ENCODE measurements at regions not wholly inside any gene's neighbourhood (a gene's known extent, or its start where the extent isn't known, plus 50 kb on each side); places are given as distances from the start of the nearest gene placed in this dataset.

GRCh38 chr11:29306527-29306926 is 710.3 kb downstream of the KCNA4 start:
- H3K4me3 ChIP-seq (replicated peaks in 1 of 2; ENCODE audit: low read depth in 1 of 2, low read length in 2 of 2) = no peak overlapping the region
- no TSS peak for BruUV-seq (replicated peaks)

More at GRCh38 chr11:29306527-29306926, 710.3 kb downstream of the KCNA4 start:
- ChIA-PET POLR2A (no interaction called here), CTCF (no interaction called here), RAD21 (ENCODE audit: low non-redundant PET in 1 of 2, low total read pairs in 2 of 2, uncharacterized antibody in 2 of 2, unreplicated experiment in 2 of 2) (no interaction called here)
- ATAC-seq (no peak; the same call in 1 of the 2 replicates), DNase-seq (ENCODE audit: low read depth, low spot score) (no peak)
- H3K4me1 ChIP-seq (ENCODE audit: control insufficient read depth in 1 of 2, insufficient read depth in 2 of 2, low read length in 2 of 2) = no peaks in the 10 kb centered on the region
- H2AFZ ChIP-seq (ENCODE audit: low read depth, low read length, poor library complexity, severe bottlenecking) = no peak overlapping the region
- no peaks in the 10 kb centered on the region for H3K27me3 ChIP-seq (ENCODE audit: insufficient read depth, low read length)
- no peak overlapping the region for H3K4me2 ChIP-seq (ENCODE audit: low read length)
- H4K20me1 ChIP-seq (ENCODE audit: insufficient read depth) = no peaks in the 10 kb centered on the region
- no peaks in the 10 kb centered on the region for H3K79me2 ChIP-seq (ENCODE audit: insufficient read depth, low read length)
- no peaks in the 10 kb centered on the region for H3K9me3 ChIP-seq (ENCODE audit: control insufficient read depth in 1 of 2, insufficient read depth in 1 of 2, low read depth in 1 of 2, low read length in 2 of 2)
- no peak overlapping the region for H3K27ac ChIP-seq (ENCODE audit: low read depth, low read length)
- H3K9ac ChIP-seq (ENCODE audit: low read length) = no peak overlapping the region
- no peak for TF ChIP-seq EGR1 (IDR thresholded peaks at IDR 0.05; ENCODE audit: low read depth)
- no peak for TF ChIP-seq CTCF (IDR thresholded peaks at IDR 0.05 in 2 of 3, conservative IDR thresholded peaks at IDR 0.05 in 1 of 3; ENCODE audit: borderline replicate concordance in 1 of 3, insufficient read depth in 1 of 3, low read depth in 2 of 3, low read length in 2 of 3)
- no peak for TF ChIP-seq CBX3 (IDR thresholded peaks at IDR 0.05; ENCODE audit: low read depth)
- TF ChIP-seq TCF7L2 (IDR thresholded peaks at IDR 0.05; ENCODE audit: borderline replicate concordance, extremely low read depth, insufficient read depth, insufficient read length) = no peak
- TF ChIP-seq ZFX (IDR thresholded peaks at IDR 0.05) = no peak
- TF ChIP-seq SIN3A (IDR thresholded peaks at IDR 0.05; ENCODE audit: low read depth) = no peak
- TF ChIP-seq ELF1 (IDR thresholded peaks at IDR 0.05; ENCODE audit: borderline replicate concordance, low read depth) = no peak
- no peak for TF ChIP-seq ZNF274 (IDR thresholded peaks at IDR 0.05; ENCODE audit: low read depth, low read length)
- TF ChIP-seq MAX (IDR thresholded peaks at IDR 0.05) = no peak
- no peak for TF ChIP-seq JUND (IDR thresholded peaks at IDR 0.05)
- TF ChIP-seq ZBTB33 (IDR thresholded peaks at IDR 0.05; ENCODE audit: extremely low read depth, insufficient replicate concordance, low read length) = no peak
- TF ChIP-seq EZH2phosphoT487 (IDR thresholded peaks at IDR 0.05; ENCODE audit: borderline replicate concordance) = no peak
- no peak for TF ChIP-seq YY1 (IDR thresholded peaks at IDR 0.05; ENCODE audit: extremely low read depth, insufficient replicate concordance, low read depth, low read length)
- TF ChIP-seq EZH2 (IDR thresholded peaks at IDR 0.05) = no peak
- intact Hi-C loops (cut with micrococcal nuclease) = no loop called here
- H3K9me2 ChIP-seq (ENCODE audit: insufficient read depth) = no peaks in the 10 kb centered on the region
- no peaks in the 10 kb centered on the region for H3K36me3 ChIP-seq (ENCODE audit: control insufficient read depth in 1 of 2, insufficient read depth in 2 of 2, low read length in 2 of 2)
